Smooth muscle cell (in vitro differentiated cells): ENCODE measurements at regions not wholly inside any gene's neighbourhood (a gene's known extent, or its start where the extent isn't known, plus 50 kb on each side); places are given as distances from the start of the nearest gene placed in this dataset.

ENCODE experiments used
- DNase-seq: peaks from one replicate; lab custom pipeline; 2025; ENCODE audit not compliant: unreplicated experiment; lab: John Stamatoyannopoulos, UW
- H2AFZ ChIP-seq: fragments of 200-600 bp; sonication (generic); 2 replicates; pipeline ENCODE4 v1.6.0; 2016; ENCODE audit warnings: antibody characterized with exemption, low read depth, mild to moderate bottlenecking
- H3F3A ChIP-seq: fragments of 200-600 bp; sonication (generic); 2 replicates; pipeline ENCODE4 v1.6.0; 2017; ENCODE audit warnings: antibody characterized with exemption, low read depth
- H3K27ac ChIP-seq: fragments of 200-600 bp; sonication (generic); 2 replicates; pipeline ENCODE4 v1.5.1; 2016; ENCODE audit warnings: low read depth, mild to moderate bottlenecking
- H3K27me3 ChIP-seq: fragments of 200-600 bp; sonication (generic); 2 replicates; pipeline ENCODE4 v1.6.1; 2016; ENCODE audit warnings: low read depth, mild to moderate bottlenecking
- H3K36me3 ChIP-seq: fragments of 200-600 bp; sonication (generic); 2 replicates; pipeline ENCODE4 v1.5.1; 2016; ENCODE audit warnings: low read depth
- H3K4me1 ChIP-seq: fragments of 200-600 bp; sonication (generic); 2 replicates; pipeline ENCODE4 v1.5.1; 2016; ENCODE audit warnings: low read depth
- H3K4me2 ChIP-seq: fragments of 200-600 bp; sonication (generic); 2 replicates; pipeline ENCODE4 v1.6.0; 2016; ENCODE audit warnings: mild to moderate bottlenecking
- H3K4me3 ChIP-seq: fragments of 200-600 bp; sonication (generic); 2 replicates; pipeline ENCODE4 v1.5.1; 2016; ENCODE audit warnings: mild to moderate bottlenecking
- H3K79me2 ChIP-seq: fragments of 200-600 bp; sonication (generic); 2 replicates; pipeline ENCODE4 v1.6.0; 2016; ENCODE audit warnings: low read depth, mild to moderate bottlenecking
- H3K9ac ChIP-seq: fragments of 200-600 bp; sonication (generic); 2 replicates; pipeline ENCODE4 v1.6.0; 2016; ENCODE audit warnings: low read depth
- H3K9me3 ChIP-seq: fragments of 200-600 bp; sonication (generic); replicated peaks from 2 replicates; pipeline ENCODE4 v1.5.1; 2016; ENCODE audit warnings: low read depth
- H4K20me1 ChIP-seq: fragments of 200-600 bp; sonication (generic); 2 replicates; pipeline ENCODE4 v1.6.0; 2016; ENCODE audit warnings: low read depth
- WGBS: methylation state at CpG from one replicate; pipeline ENCODE4 v1.1.7; 2016; ENCODE audit warnings: low lambda C conversion rate; 5-methylcytosine and 5-hydroxymethylcytosine counted together
- TF ChIP-seq, protein P1 (sequence below): fragments of 200-600 bp; sonication (generic); IDR thresholded peaks from 2 replicates; pipeline ENCODE4 v1.5.1; 2017; ENCODE audit warnings: borderline replicate concordance, mild to moderate bottlenecking, antibody characterized with exemption; ENCODE audit not compliant: insufficient read depth, poor library complexity, severe bottlenecking

DNA sequence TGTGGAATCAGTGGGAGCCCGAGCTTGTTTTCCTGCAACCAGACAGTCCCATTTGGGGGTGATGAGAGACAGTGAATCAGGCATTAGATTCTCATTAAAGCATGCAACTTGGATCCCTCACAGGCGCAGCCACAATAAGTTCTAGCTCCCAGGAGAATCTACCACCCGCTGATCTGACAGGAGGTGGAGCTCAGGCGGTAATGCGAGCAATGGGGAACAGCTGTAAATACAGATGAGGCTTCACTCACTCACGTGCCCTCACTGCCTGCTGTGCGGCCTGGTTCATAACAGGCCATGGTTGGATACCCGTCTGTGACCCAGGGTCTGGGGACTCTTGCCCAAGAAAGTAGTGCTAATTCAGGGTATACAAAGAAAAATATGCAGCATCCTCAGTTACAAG, 144.8 kb upstream of the RGPD4 start:
- H3K9me3 ChIP-seq, result no peaks in the 10 kb centered on the region
- no peak overlapping the region for H3K4me3 ChIP-seq
- no peaks in the 10 kb centered on the region for H3K79me2 ChIP-seq
- H3K36me3 ChIP-seq, result no peaks in the 10 kb centered on the region
- peaks cover 16% of the 10 kb centered on the region for H3K4me1 ChIP-seq
- no peaks in the 10 kb centered on the region for H3K27me3 ChIP-seq
- WGBS, result 80% methylated on average over 8 of the region's 8 CpGs
- H3K27ac ChIP-seq, result no peak overlapping the region
- no peak overlapping the region for H2AFZ ChIP-seq
- no peak overlapping the region for H3K9ac ChIP-seq
- TF ChIP-seq, protein P1, sequence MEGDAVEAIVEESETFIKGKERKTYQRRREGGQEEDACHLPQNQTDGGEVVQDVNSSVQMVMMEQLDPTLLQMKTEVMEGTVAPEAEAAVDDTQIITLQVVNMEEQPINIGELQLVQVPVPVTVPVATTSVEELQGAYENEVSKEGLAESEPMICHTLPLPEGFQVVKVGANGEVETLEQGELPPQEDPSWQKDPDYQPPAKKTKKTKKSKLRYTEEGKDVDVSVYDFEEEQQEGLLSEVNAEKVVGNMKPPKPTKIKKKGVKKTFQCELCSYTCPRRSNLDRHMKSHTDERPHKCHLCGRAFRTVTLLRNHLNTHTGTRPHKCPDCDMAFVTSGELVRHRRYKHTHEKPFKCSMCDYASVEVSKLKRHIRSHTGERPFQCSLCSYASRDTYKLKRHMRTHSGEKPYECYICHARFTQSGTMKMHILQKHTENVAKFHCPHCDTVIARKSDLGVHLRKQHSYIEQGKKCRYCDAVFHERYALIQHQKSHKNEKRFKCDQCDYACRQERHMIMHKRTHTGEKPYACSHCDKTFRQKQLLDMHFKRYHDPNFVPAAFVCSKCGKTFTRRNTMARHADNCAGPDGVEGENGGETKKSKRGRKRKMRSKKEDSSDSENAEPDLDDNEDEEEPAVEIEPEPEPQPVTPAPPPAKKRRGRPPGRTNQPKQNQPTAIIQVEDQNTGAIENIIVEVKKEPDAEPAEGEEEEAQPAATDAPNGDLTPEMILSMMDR, result no peak
- H3F3A ChIP-seq, result no peaks in the 10 kb centered on the region
- no peak for DNase-seq
- no peaks in the 10 kb centered on the region for H4K20me1 ChIP-seq
- no peak overlapping the region for H3K4me2 ChIP-seq

DNA sequence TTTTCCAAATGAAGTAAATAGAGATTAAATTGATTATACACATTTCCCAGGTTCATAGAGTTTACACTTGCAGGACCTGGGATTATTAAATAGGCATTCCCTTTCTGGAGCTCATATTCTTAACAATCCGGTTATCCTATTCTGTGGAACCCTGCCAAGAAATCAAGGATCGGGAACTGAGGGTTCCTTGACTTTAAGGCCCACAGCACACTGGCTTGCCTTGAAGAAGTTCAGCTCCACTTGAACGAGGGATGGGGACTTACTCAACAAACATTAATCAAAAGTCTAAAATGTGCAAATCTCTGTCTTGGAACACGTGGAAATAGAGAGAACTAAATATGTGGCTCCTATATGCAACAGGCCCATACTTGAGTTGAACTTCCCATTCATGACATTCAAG, 142.3 kb upstream of the RGPD4 start:
- Histone ChIP-seq H3K4me2 (no peak overlapping the region), H3K36me3 (no peaks in the 10 kb centered on the region), H3K4me3 (no peak overlapping the region), H3K9ac (no peak overlapping the region), H3K9me3 (no peaks in the 10 kb centered on the region), H3K27ac (no peak overlapping the region), H3K79me2 (no peaks in the 10 kb centered on the region), H3K27me3 (no peaks in the 10 kb centered on the region), H3K4me1 (peaks cover 16% of the 10 kb centered on the region), H4K20me1 (no peaks in the 10 kb centered on the region), H3F3A (no peaks in the 10 kb centered on the region), H2AFZ (no peak overlapping the region)
- 90% methylated on average over 4 of the region's 4 CpGs for WGBS
- no peak for DNase-seq
- TF ChIP-seq, protein P1, result no peak

DNA sequence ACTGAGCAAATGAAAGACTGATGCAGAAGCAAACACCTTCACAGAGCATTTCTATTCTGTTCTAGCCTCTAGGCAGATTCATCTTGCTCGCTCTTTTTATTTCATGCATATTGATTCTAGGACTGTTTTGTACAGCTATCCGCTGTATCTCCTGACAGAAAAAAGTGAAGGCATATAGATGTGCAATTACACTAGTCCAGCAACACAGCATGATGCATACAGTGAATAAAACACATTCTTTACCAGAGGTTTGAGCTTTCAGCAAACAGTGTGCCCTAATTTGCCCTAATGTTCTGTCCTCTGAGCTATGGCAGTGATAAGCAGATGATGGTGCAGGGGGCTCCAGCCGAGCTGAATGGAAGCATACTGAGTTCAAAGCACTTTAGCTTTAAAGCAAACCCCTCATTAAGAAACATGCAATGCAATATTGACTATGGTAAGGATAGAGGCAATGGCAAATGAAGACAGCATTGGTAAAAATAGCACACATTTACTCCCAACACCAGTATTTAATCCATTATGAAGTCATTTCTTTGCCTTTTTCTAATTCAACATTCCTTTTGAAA, 141.2 kb upstream of the RGPD4 start:
- TF ChIP-seq, protein P1, result no peak
- Histone ChIP-seq H3K4me3 (no peak overlapping the region), H2AFZ (no peak overlapping the region), H3K4me2 (no peak overlapping the region), H3K36me3 (no peaks in the 10 kb centered on the region), H3K9me3 (no peaks in the 10 kb centered on the region), H3K27ac (no peak overlapping the region), H3K79me2 (no peaks in the 10 kb centered on the region), H4K20me1 (no peaks in the 10 kb centered on the region), H3F3A (no peaks in the 10 kb centered on the region), H3K27me3 (no peaks in the 10 kb centered on the region), H3K4me1 (peaks cover 16% of the 10 kb centered on the region), H3K9ac (no peak overlapping the region)
- no peak for DNase-seq
- 91% methylated on average over 3 of the region's 3 CpGs for WGBS

DNA sequence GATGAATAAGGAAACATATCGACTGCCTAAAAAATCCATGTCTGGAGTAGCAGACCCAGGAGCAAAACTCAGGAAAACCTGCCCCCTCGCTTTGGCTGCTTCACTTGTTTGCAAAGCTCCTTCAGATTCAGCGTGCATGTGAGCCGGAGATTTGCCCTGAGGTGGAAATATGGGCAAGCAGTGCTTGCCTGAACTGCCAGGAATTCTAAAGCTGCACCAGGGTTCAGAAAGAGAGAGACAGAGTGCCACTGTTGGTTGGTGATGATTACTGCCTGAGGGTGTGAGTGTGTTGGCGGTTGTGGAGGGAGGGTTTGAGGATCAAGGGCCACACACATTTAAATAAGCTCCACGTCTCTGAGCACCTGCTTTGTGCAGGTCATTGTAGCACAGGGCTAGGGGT, 139.6 kb upstream of the RGPD4 start:
- no peaks in the 10 kb centered on the region for H3K9me3 ChIP-seq
- H3K4me2 ChIP-seq, result no peak overlapping the region
- no peaks in the 10 kb centered on the region for H3K27me3 ChIP-seq
- TF ChIP-seq, protein P1, result no peak
- 71% methylated on average over 6 of the region's 6 CpGs for WGBS
- no peak overlapping the region for H3K4me3 ChIP-seq
- DNase-seq, result no peak
- no peaks in the 10 kb centered on the region for H4K20me1 ChIP-seq
- H3F3A ChIP-seq, result no peaks in the 10 kb centered on the region
- no peak overlapping the region for H3K27ac ChIP-seq
- peaks cover 16% of the 10 kb centered on the region for H3K4me1 ChIP-seq
- no peak overlapping the region for H3K9ac ChIP-seq
- H3K79me2 ChIP-seq, result no peaks in the 10 kb centered on the region
- no peaks in the 10 kb centered on the region for H3K36me3 ChIP-seq
- H2AFZ ChIP-seq, result no peak overlapping the region
